ENCODE measurements at regions not wholly inside any gene's neighbourhood (a gene's known extent, or its start where the extent isn't known, plus 50 kb on each side); places are given as distances from the start of the nearest gene placed in this dataset.
A peak's percentile ranks its signal among the peaks of the same experiment; 100 is the strongest.

- no peak for TF ChIP-seq CTCF (IDR thresholded peaks at IDR 0.05)
- no peak for TF ChIP-seq POLR2A (IDR thresholded peaks at IDR 0.05)
- H3K4me3 ChIP-seq = no peak overlapping the region
- H3K36me3 ChIP-seq = no peaks in the 10 kb centered on the region
- no peaks in the 10 kb centered on the region for H3K27me3 ChIP-seq
- intact Hi-C loops (cut with DNase I; ENCODE audit: low total_unique reads) = no loop called here
- H3K27ac ChIP-seq = peak overlapping the region in 1 of 2 donors; percentile 33
- H3K9me3 ChIP-seq = no peaks in the 10 kb centered on the region
- H3K4me1 ChIP-seq = no peaks in the 10 kb centered on the region
- no peak for DNase-seq
Measured at GRCh38 chr5:56460681-56461191, 227.6 kb upstream of the ANKRD55 start.

- H3K27ac ChIP-seq = no peak overlapping the region
- no peak for TF ChIP-seq POLR2A (IDR thresholded peaks at IDR 0.05)
- TF ChIP-seq CTCF (IDR thresholded peaks at IDR 0.05) = no peak
- H3K4me1 ChIP-seq = no peaks in the 10 kb centered on the region
- H3K9me3 ChIP-seq = no peaks in the 10 kb centered on the region
- H3K27me3 ChIP-seq = no peaks in the 10 kb centered on the region
- DNase-seq = no peak
- H3K4me3 ChIP-seq = no peak overlapping the region
- H3K36me3 ChIP-seq = no peaks in the 10 kb centered on the region
- intact Hi-C loops (cut with DNase I; ENCODE audit: low total_unique reads) = no loop called here
Measured at GRCh38 chr5:56460195-56460546, 227.0 kb upstream of the ANKRD55 start.

GRCh38 chr5:56459394-56460194 lies 226.5 kb upstream of the ANKRD55 start:
- H3K36me3 ChIP-seq = no peaks in the 10 kb centered on the region
- no peaks in the 10 kb centered on the region for H3K4me1 ChIP-seq
- intact Hi-C loops (cut with DNase I; ENCODE audit: low total_unique reads) = no loop called here
- TF ChIP-seq POLR2A (IDR thresholded peaks at IDR 0.05) (no peak), CTCF (IDR thresholded peaks at IDR 0.05) (no peak)
- H3K4me3 ChIP-seq = no peak overlapping the region
- no peaks in the 10 kb centered on the region for H3K27me3 ChIP-seq
- H3K27ac ChIP-seq = no peak overlapping the region
- no peak for DNase-seq
- no peaks in the 10 kb centered on the region for H3K9me3 ChIP-seq

GRCh38 chr5:56457887-56458812 lies 225.0 kb upstream of the ANKRD55 start:
- Histone ChIP-seq H3K4me1 (no peaks in the 10 kb centered on the region), H3K27me3 (no peaks in the 10 kb centered on the region), H3K27ac (peak overlapping the region; percentile 52 to 66), H3K4me3 (no peak overlapping the region), H3K9me3 (no peaks in the 10 kb centered on the region), H3K36me3 (no peaks in the 10 kb centered on the region)
- no peak for DNase-seq
- TF ChIP-seq CTCF (IDR thresholded peaks at IDR 0.05) = no peak
- no peak for TF ChIP-seq POLR2A (IDR thresholded peaks at IDR 0.05)
- intact Hi-C loops (cut with DNase I; ENCODE audit: low total_unique reads) = no loop called here

- Histone ChIP-seq H3K4me1 (no peaks in the 10 kb centered on the region), H3K9me3 (no peaks in the 10 kb centered on the region), H3K36me3 (no peaks in the 10 kb centered on the region), H3K27ac (no peak overlapping the region), H3K4me3 (no peak overlapping the region), H3K27me3 (no peaks in the 10 kb centered on the region)
- intact Hi-C loops (cut with DNase I; ENCODE audit: low total_unique reads) = no loop called here
- DNase-seq = no peak
- no peak for TF ChIP-seq POLR2A (IDR thresholded peaks at IDR 0.05)
- no peak for TF ChIP-seq CTCF (IDR thresholded peaks at IDR 0.05)
Measured at GRCh38 chr5:56456002-56456401, 222.9 kb upstream of the ANKRD55 start.

All from uterus (tissue), 3 donors.